HEK293T (cell line): ENCODE measurements at regions not wholly inside any gene's neighbourhood (a gene's known extent, or its start where the extent isn't known, plus 50 kb on each side); places are given as distances from the start of the nearest gene placed in this dataset.
"Not testable (repeated sequence)": the region's sequence is repeated elsewhere in the genome, so short reads cannot be mapped to it uniquely, and the experiment has no call there.

ENCODE experiments used
- CTCF ChIA-PET: fragments of 350-600 bp; formaldehyde crosslinking; extraction: SDS; loops from one replicate; lab custom pipeline; 2021; ENCODE audit warnings: antibody characterized with exemption, inconsistent platforms; lab: Yijun Ruan, JAX
- POLR2A ChIA-PET: fragments of 350-600 bp; formaldehyde crosslinking; extraction: SDS; loops from one replicate; lab custom pipeline; 2020; ENCODE audit warnings: antibody characterized with exemption, inconsistent platforms; lab: Yijun Ruan, JAX
- DNase-seq: peaks from one replicate; pipeline ENCODE4 v3.0.0; 2012; ENCODE audit warnings: mixed read lengths; ENCODE audit errors: extremely low spot score
- ARNT ChIP-seq: fragments of 450-650 bp; IDR thresholded peaks from 2 replicates; pipeline ENCODE4 v1.6.1; 2017; ENCODE audit warnings: mild to moderate bottlenecking
- BHLHE40 ChIP-seq: fragments of 450-650 bp; IDR thresholded peaks from 2 replicates; pipeline ENCODE4 v1.6.1; 2016; ENCODE audit warnings: mild to moderate bottlenecking, moderate library complexity, borderline replicate concordance
- CTBP1 ChIP-seq: fragments of 450-650 bp; IDR thresholded peaks from 2 replicates; pipeline ENCODE4 v1.6.1; 2016; ENCODE audit warnings: borderline replicate concordance
- ELF4 ChIP-seq: fragments of 450-650 bp; IDR thresholded peaks from 2 replicates; pipeline ENCODE4 v1.6.1; 2017; ENCODE audit warnings: antibody characterized with exemption
- FOXA1 ChIP-seq: fragments of 450-650 bp; IDR thresholded peaks from 2 replicates; pipeline ENCODE4 v1.6.1; 2016; ENCODE audit warnings: mild to moderate bottlenecking
- FOXK2 ChIP-seq: fragments of 450-650 bp; IDR thresholded peaks from 2 replicates; pipeline ENCODE4 v1.6.1; 2016; ENCODE audit warnings: mild to moderate bottlenecking
- FOXM1 ChIP-seq: fragments of 450-650 bp; IDR thresholded peaks from 2 replicates; pipeline ENCODE4 v1.6.1; 2017; ENCODE audit warnings: mild to moderate bottlenecking, borderline replicate concordance
- HDGF ChIP-seq: fragments of 450-650 bp; IDR thresholded peaks from 2 replicates; pipeline ENCODE4 v1.6.1; 2017; ENCODE audit warnings: antibody characterized with exemption, borderline replicate concordance
- L3MBTL2 ChIP-seq: fragments of 450-650 bp; conservative IDR thresholded peaks from 2 replicates; pipeline ENCODE4 v1.6.1; 2016; ENCODE audit warnings: mild to moderate bottlenecking
- LEF1 ChIP-seq: fragments of 450-650 bp; IDR thresholded peaks from 2 replicates; pipeline ENCODE4 v1.6.1; 2017; ENCODE audit warnings: mild to moderate bottlenecking, borderline replicate concordance
- NFRKB ChIP-seq: fragments of 450-650 bp; IDR thresholded peaks from 2 replicates; pipeline ENCODE4 v1.6.1; 2016; ENCODE audit warnings: mild to moderate bottlenecking, moderate library complexity
- SP1 ChIP-seq: fragments of 450-650 bp; IDR thresholded peaks from 2 replicates; pipeline ENCODE4 v1.6.1; 2017
- SUZ12 ChIP-seq: fragments of 450-650 bp; IDR thresholded peaks from 2 replicates; pipeline ENCODE4 v1.6.1; 2016; ENCODE audit warnings: mild to moderate bottlenecking
- TARDBP ChIP-seq: fragments of 450-650 bp; IDR thresholded peaks from 2 replicates; pipeline ENCODE4 v1.6.1; 2016
- ZNF384 ChIP-seq: fragments of 450-650 bp; IDR thresholded peaks from 2 replicates; pipeline ENCODE4 v1.6.1; 2016
- TF ChIP-seq, protein P1 (sequence below): fragments of 450-650 bp; IDR thresholded peaks from 2 replicates; pipeline ENCODE4 v1.6.1; 2016

DNA sequence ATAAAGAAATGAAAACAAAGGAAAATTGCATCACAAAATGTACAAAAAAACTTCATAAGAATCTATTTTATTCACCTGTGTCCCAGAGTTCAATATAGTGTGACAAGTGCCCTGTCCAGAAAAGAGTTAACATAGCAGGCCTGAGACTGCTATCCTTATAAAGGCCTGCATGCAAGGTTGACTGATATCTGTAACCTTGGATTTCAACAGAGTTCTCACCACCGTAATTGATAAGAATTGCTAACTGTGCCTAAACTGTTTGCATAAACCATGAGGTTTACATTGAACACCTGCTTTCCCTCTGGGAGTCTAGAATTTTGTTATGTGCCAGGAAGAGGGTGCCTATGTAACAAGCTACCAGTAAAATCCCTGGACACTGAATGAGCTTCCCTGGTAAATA lies 461.7 kb upstream of the DPH6 start:
- ChIA-PET CTCF (no interaction called here), POLR2A (no interaction called here)
- TF ChIP-seq HDGF (no peak), NFRKB (no peak), CTBP1 (no peak), BHLHE40 (no peak), FOXA1 (no peak), ELF4 (no peak), ARNT (no peak), SUZ12 (no peak), FOXK2 (no peak)
- TF ChIP-seq, protein P1, sequence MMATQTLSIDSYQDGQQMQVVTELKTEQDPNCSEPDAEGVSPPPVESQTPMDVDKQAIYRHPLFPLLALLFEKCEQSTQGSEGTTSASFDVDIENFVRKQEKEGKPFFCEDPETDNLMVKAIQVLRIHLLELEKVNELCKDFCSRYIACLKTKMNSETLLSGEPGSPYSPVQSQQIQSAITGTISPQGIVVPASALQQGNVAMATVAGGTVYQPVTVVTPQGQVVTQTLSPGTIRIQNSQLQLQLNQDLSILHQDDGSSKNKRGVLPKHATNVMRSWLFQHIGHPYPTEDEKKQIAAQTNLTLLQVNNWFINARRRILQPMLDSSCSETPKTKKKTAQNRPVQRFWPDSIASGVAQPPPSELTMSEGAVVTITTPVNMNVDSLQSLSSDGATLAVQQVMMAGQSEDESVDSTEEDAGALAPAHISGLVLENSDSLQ = no peak
- no peak for DNase-seq

DNA sequence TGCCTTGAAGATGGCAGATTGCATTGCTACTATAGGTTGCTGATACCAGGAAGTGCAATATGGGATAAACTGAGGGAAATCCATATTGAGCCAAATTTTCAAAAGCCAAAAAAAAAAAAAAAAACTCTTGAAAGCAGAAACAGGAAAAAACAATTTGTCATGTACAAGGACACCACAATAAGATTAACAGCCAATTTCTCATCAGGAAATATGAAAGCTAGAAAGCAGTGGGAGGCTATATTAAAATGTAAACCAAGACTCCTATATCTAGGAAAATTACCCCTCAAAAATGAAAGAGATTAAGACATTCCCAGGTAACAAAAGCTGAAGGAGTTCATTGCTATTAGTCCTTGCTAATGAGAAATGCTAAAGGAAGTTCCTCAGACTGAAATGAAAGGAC lies 462.8 kb upstream of the DPH6 start:
- CTCF ChIA-PET = no interaction called here
- POLR2A ChIA-PET = no interaction called here
- TF ChIP-seq SP1 (no peak), FOXA1 (no peak), FOXM1 (no peak), NFRKB (no peak), LEF1 (no peak), CTBP1 (no peak), ELF4 (no peak)
- DNase-seq = no peak

DNA sequence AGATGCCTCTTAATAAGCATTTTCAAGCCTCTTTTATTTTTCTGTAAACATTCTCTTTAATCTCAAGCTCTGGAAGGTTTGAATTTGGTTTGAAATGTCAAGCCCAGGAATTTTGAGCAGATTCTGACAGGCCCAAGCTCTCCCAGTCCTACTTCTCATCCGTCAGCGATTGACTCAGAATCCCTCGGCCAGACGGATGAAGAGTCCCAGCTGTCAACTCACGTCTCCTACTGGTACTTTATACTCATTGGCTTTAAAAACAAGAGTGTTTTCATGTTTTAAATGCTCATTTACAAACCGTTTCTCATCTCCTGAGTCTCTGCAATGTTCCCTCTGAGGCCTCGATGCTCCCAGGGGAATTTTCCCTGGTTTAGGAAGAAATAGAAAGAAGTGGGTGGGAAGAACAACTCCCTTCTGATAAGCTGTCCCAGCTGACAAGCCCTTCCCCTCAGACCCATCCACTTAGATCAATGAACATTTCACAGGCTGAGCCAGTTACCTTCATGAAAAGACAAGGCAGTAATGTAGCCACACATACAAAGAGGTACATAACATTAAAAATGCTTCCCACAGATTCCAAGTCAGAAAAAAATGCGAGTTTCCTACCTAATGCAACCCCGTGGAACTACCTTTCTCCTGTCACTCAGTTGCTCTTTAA lies 478.2 kb upstream of the DPH6 start:
- CTCF ChIA-PET = interaction anchor here (0.6 kb wide), 1 partner anchor 328 kb away, joined by 3 read pairs; no protein-coding TSS in a partner anchor
- POLR2A ChIA-PET = no interaction called here
- DNase-seq = no peak
- TF ChIP-seq FOXM1 (no peak), ARNT (no peak), BHLHE40 (no peak), ZNF384 (no peak), TARDBP (no peak), FOXK2 (no peak), CTBP1 (no peak), HDGF (no peak), NFRKB (no peak), ELF4 (no peak), L3MBTL2 (no peak), SUZ12 (no peak), FOXA1 (no peak), LEF1 (no peak), SP1 (no peak)
- TF ChIP-seq, protein P1 = no peak

DNA sequence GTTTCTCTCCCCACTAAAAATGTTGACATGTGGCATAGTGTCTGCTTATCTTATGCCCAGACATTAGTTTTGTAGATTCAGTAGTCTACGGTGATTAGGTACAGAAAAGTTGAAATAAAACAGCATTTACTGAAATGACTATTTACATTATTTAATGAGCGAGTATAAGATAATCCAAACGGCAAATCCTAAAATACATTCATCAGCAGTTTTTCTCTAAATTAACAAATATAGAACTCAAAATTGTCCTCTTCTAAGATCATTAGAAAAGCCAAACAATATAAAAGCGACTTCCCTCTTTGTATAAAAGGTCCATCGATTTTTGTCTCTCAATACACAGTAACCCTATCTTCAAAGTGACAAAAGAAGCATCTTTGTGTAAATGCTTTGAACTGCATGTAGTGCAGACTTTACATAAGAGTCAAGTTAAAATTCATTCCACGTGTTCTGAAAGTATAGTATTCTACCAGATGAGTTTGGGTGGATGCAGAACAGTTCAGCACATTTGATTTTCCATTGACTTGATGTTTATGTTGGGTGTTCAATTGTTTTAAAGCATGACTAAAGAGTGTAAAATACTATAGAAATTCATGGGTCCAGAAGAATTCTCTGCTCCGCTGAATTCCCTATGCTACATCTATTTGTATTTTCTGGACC lies 480.8 kb upstream of the DPH6 start:
- ChIA-PET POLR2A (no interaction called here), CTCF (no interaction called here)
- DNase-seq = no peak
- no peak for TF ChIP-seq CTBP1

DNA sequence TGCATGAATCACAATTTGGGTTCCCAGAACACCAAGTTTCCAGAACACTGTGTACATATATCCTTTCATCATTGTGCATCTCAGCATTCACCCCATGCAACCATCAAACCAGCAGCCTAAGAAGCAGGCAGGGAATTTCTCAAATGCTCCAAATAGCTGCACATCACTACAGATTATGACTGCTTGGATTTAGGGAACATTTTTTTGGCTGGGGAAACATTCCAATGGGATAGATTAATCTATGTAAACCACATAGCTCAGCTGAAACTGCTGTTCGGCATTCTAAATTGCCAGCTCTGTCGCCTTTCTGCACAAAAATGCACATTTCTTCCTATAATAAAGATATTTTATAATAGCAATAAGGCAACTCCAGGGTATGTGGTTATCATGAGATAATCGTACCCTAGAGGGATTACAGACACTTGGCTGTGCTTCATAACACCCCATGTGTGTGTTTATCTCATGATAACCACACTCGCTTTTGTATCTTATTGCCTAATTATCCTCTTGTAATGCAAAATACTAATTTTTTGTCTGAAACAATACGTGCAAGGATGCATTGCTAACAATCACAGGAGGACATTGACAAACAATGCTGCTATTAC lies 483.7 kb upstream of the DPH6 start:
- ChIA-PET CTCF (no interaction called here), POLR2A (no interaction called here)
- TF ChIP-seq SUZ12 = no peak
- no peak for TF ChIP-seq L3MBTL2
- no peak for TF ChIP-seq HDGF
- no peak for TF ChIP-seq CTBP1
- no peak for TF ChIP-seq TARDBP
- no peak for TF ChIP-seq FOXK2
- no peak for TF ChIP-seq ELF4
- no peak for TF ChIP-seq NFRKB
- no peak for TF ChIP-seq ARNT
- TF ChIP-seq, protein P1 = no peak
- DNase-seq = no peak

DNA sequence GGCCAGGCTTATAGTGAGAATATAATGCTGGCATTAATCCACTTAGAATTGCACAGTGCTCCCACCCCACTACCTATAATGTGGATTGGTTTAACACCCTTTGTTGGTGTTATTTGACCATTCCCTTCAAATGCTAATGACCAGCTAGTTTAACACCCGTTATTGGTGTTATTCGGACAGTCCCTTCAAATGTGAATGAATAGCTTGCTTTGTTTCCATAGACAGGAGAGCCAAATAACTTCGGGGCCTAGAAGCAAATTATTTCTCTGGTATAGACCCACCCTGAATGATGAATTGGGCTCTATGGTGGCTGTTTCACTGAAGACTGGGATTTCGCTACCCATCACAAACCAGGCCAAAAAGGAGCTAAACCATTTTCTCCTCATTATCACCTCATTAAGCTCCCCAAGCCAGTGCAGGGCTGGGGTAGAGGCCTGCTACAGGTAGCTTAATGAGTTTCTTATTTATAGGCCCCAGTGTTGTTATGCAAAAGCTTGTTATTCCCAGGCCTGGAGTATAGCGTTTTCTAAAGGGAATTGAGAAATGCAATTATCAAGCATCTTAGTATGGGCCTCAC lies 494.1 kb upstream of the DPH6 start:
- no peak for TF ChIP-seq NFRKB
- no peak for TF ChIP-seq CTBP1
- no peak for TF ChIP-seq ZNF384
- no peak for TF ChIP-seq HDGF
- no peak for TF ChIP-seq LEF1
- TF ChIP-seq, protein P1 = no peak
- no peak for TF ChIP-seq ARNT
- TF ChIP-seq TARDBP = no peak
- TF ChIP-seq FOXM1 = no peak
- TF ChIP-seq SUZ12 = no peak
- TF ChIP-seq FOXA1 = no peak
- TF ChIP-seq FOXK2 = no peak
- no peak for TF ChIP-seq ELF4
- no peak for TF ChIP-seq L3MBTL2
- no peak for TF ChIP-seq SP1
- TF ChIP-seq BHLHE40 = no peak
- no peak for DNase-seq
- POLR2A ChIA-PET = no interaction called here
- CTCF ChIA-PET = no interaction called here

DNA sequence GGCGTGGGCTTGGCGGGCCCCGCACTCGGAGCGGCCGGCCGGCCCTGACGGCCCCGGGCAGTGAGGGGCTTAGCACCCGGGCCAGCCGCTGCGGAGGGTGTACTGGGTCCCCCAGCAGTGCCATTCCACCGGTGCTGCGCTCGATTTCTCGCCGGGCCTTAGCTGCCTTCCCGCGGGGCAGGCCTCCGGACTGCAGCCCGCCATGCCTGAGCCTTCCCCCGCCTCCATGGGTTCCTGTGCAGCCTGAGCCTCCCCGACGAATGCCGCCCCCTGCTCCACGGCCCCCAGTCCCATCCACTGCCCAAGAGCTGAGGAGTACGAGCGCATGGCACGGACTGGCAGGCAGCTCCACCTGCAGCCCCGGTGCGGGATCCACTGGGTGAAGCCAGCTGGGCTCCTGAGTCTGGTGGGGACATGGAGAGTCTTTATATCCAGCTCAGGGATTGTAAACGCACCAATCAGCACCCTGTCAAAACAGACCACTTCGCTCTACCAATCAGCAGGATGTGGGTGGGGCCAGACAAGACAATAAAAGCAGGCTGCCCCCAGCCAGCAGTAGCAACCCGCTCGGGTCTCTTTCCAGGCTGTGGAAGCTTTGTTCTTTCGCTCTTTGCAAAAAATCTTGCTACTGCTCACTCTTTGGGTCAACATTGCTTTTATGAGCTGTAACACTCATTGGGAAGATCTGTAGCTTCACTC lies 501.2 kb upstream of the DPH6 start:
- POLR2A ChIA-PET, DNase-seq, CTCF ChIA-PET: not testable (repeated sequence)
